ENCODE measurements at regions not wholly inside any gene's neighbourhood (a gene's known extent, or its start where the extent isn't known, plus 50 kb on each side); places are given as distances from the start of the nearest gene placed in this dataset.

DNA sequence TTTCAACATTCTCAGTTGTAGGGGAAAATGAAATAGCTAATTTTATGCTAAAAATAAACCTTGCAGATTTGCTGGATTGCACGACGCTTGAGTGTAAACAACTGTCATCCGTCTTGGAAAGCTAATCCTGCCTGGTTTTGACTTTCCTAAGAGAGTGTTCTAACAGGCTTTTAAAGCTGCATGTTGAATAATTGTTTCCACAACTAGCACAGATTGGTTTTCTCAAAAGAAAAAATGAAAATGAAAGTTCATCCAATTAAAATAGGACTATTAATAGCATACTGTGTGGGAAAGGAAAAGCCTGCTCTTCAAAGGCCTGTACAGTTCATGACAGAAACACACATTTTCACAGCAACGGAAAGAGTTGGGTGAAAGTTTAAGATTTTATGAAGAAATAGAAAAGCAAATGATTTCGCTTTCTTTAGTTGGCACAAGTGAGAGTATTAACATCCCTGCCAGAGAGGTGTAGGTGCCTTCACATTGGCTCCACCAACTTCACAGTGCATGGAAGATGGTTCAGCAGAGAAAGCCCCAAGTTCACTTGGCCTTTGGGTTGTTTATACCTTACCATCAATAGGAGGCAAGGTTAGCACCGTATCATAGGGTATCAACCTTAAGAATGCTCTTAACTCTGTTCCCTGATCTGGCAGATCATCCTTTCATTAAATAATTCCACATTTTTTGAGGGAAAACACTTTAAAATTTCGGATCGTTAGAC, 140.0 kb upstream of the GUCY1A1 start:
- Histone ChIP-seq H3K27ac (ENCODE audit: low read length) (no peak overlapping the region), H3K4me3 (ENCODE audit: low read length) (no peak overlapping the region), H3K9ac (ENCODE audit: low read depth, low read length) (no peak overlapping the region), H3K9me3 (ENCODE audit: insufficient read depth, low read depth, low read length) (peaks cover 9% of the 10 kb centered on the region), H3K4me1 (ENCODE audit: insufficient read depth, low read length) (no peaks in the 10 kb centered on the region), H3K36me3 (ENCODE audit: insufficient read depth, low read depth, low read length) (no peaks in the 10 kb centered on the region), H3K27me3 (ENCODE audit: insufficient read depth, low read length) (no peaks in the 10 kb centered on the region)

DNA sequence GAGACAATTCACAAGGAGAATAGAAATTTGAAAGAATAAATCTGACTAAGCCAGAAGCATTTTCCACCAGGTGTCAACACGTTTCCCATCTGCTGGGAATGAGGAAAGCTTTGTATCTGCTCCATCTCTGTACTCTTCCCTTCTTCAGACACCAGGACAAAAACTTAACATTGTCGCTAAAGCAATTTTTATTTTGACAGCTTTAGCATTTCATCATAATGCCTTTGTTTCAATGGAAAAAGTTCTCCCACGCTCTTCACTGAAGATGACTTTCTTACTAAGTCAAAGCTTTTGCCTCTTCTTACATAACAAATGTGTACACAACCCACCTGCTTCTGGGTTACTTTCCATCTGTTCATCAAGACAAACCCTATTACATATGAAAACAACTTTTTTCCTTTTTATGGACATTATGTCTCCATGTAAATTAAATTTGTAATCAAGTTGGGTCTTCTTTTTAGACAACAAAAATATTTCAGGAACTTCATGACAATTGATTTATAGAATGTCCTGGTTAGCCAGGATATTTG, 141.7 kb upstream of the GUCY1A1 start:
- Histone ChIP-seq H3K9ac (ENCODE audit: low read depth, low read length) (no peak overlapping the region), H3K4me3 (ENCODE audit: low read length) (no peak overlapping the region), H3K9me3 (ENCODE audit: insufficient read depth, low read depth, low read length) (peaks cover 22% of the 10 kb centered on the region), H3K27ac (ENCODE audit: low read length) (no peak overlapping the region), H3K27me3 (ENCODE audit: insufficient read depth, low read length) (no peaks in the 10 kb centered on the region), H3K4me1 (ENCODE audit: insufficient read depth, low read length) (no peaks in the 10 kb centered on the region), H3K36me3 (ENCODE audit: insufficient read depth, low read depth, low read length) (no peaks in the 10 kb centered on the region)

DNA sequence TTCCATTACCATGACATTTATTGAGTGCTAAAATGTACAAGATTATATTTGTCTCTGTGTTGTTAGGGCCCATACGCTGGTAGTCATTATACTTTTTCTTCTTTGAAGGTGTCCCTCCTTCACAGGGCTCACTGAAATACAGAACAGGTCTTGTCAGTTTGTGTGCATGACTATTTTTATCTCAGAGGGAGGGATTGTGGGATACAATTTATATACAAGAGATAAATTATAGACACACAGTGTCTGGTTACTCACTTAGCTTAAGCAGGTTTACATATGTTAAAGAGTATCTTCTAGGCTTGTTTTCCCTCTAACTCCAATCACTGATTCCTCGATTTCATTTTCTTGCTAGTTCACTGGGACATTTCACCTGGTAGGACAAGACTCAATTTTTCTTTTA, 143.3 kb upstream of the GUCY1A1 start:
- H3K4me3 ChIP-seq (ENCODE audit: low read length), result no peak overlapping the region
- H3K36me3 ChIP-seq (ENCODE audit: insufficient read depth, low read depth, low read length), result no peaks in the 10 kb centered on the region
- no peaks in the 10 kb centered on the region for H3K4me1 ChIP-seq (ENCODE audit: insufficient read depth, low read length)
- no peak overlapping the region for H3K27ac ChIP-seq (ENCODE audit: low read length)
- no peaks in the 10 kb centered on the region for H3K27me3 ChIP-seq (ENCODE audit: insufficient read depth, low read length)
- H3K9me3 ChIP-seq (ENCODE audit: insufficient read depth, low read depth, low read length), result peaks cover 22% of the 10 kb centered on the region
- no peak overlapping the region for H3K9ac ChIP-seq (ENCODE audit: low read depth, low read length)

DNA sequence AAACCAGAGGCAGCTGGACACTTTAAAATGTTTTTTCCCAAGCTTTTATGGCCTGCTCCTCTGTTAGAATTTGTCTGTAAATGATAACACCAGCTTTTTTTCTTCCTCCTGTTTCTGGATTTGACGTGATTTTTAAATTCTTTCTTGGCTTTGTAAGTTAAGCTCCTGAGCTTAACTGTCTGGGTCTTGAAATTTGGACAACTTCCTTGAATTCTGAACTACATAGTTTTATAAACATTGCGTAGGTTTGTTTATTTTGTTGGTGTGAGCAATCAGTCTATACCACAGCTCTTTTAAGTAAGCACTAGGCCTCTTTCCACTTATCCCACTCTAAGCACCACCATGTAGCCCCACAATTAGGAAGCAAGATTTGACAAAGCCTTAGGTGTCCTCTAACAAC, 144.4 kb upstream of the GUCY1A1 start:
- no peak overlapping the region for H3K4me3 ChIP-seq (ENCODE audit: low read length)
- peaks cover 22% of the 10 kb centered on the region for H3K9me3 ChIP-seq (ENCODE audit: insufficient read depth, low read depth, low read length)
- no peaks in the 10 kb centered on the region for H3K36me3 ChIP-seq (ENCODE audit: insufficient read depth, low read depth, low read length)
- no peaks in the 10 kb centered on the region for H3K27me3 ChIP-seq (ENCODE audit: insufficient read depth, low read length)
- no peak overlapping the region for H3K27ac ChIP-seq (ENCODE audit: low read length)
- no peak overlapping the region for H3K9ac ChIP-seq (ENCODE audit: low read depth, low read length)
- no peaks in the 10 kb centered on the region for H3K4me1 ChIP-seq (ENCODE audit: insufficient read depth, low read length)

DNA sequence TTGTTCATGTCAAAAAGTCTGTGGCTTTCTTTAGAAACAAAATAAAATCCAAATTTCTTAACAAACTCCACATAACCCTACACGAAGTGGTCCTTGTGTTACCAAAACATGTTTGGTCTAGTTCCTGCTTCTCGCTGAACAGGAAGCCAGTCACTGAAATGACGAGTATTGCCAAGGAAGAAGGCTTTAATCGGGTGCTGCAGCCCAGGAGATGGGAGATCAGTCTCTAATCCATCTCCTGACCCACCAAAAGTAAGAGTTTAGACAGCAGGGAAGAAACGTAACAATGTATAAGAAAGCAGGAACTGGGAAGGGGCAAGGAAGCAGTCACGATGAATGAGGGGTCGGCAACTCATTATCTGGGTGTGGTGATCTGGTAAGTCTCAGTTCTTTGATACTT, 144.6 kb upstream of the MAP9 start:
- H3K9me3 ChIP-seq (ENCODE audit: insufficient read depth, low read depth, low read length), result peaks cover 22% of the 10 kb centered on the region
- no peaks in the 10 kb centered on the region for H3K27me3 ChIP-seq (ENCODE audit: insufficient read depth, low read length)
- no peak overlapping the region for H3K4me3 ChIP-seq (ENCODE audit: low read length)
- no peaks in the 10 kb centered on the region for H3K36me3 ChIP-seq (ENCODE audit: insufficient read depth, low read depth, low read length)
- H3K9ac ChIP-seq (ENCODE audit: low read depth, low read length), result no peak overlapping the region
- no peak overlapping the region for H3K27ac ChIP-seq (ENCODE audit: low read length)
- no peaks in the 10 kb centered on the region for H3K4me1 ChIP-seq (ENCODE audit: insufficient read depth, low read length)

DNA sequence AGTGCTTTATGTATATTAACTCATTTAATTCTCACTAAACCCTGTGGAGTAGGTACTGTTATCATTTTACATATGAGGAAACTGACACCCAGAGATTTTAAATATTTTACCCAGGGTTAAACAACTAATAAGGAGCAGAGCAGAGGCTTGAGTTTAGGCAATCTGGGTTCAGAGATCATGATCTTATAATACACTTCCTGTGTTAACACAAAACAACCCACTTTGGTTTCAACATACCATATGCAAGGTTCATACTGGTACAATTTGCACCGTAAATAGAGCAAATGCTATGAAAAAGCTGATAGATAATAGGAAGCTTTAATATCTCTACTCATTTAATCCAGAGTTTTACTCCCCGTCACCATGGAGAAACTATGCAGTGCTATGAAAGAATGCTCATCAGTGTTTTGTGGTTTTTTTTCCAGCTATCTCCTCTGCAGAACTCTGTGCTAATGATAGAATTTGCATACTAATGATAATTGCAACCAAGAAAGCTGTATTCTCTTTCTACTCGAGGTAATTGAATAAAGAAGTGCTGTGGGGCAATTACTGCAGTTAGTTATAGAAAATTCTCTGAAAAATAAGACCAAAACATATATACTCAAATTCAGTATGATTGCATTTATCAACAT, 138.8 kb upstream of the MAP9 start:
- no peak overlapping the region for H3K4me3 ChIP-seq (ENCODE audit: low read length)
- H3K27me3 ChIP-seq (ENCODE audit: insufficient read depth, low read length), result no peaks in the 10 kb centered on the region
- H3K36me3 ChIP-seq (ENCODE audit: insufficient read depth, low read depth, low read length), result no peaks in the 10 kb centered on the region
- peaks cover 3% of the 10 kb centered on the region for H3K9me3 ChIP-seq (ENCODE audit: insufficient read depth, low read depth, low read length)
- H3K27ac ChIP-seq (ENCODE audit: low read length), result no peak overlapping the region
- no peaks in the 10 kb centered on the region for H3K4me1 ChIP-seq (ENCODE audit: insufficient read depth, low read length)
- no peak overlapping the region for H3K9ac ChIP-seq (ENCODE audit: low read depth, low read length)

DNA sequence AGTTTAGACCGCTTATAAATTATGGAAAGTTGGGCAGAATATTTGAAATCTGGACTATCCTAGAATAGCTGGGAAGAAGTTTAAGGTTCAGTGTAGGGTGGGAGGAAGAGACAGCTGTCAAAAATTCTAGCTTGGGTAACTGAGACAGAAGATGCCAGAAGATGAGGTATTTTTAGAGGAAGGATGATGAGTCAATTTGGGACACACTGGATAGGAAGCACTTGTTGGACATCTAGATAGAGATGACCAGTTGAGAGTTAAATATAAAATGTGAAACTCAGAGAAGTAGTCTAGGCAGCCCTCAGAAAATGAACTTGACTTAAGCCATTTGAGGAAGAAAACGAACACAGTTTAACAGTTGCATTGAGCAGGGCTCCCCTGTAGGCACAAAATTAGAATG, 137.9 kb upstream of the MAP9 start:
- H3K4me1 ChIP-seq (ENCODE audit: insufficient read depth, low read length), result no peaks in the 10 kb centered on the region
- no peak overlapping the region for H3K27ac ChIP-seq (ENCODE audit: low read length)
- no peaks in the 10 kb centered on the region for H3K27me3 ChIP-seq (ENCODE audit: insufficient read depth, low read length)
- H3K36me3 ChIP-seq (ENCODE audit: insufficient read depth, low read depth, low read length), result no peaks in the 10 kb centered on the region
- no peak overlapping the region for H3K4me3 ChIP-seq (ENCODE audit: low read length)
- H3K9ac ChIP-seq (ENCODE audit: low read depth, low read length), result no peak overlapping the region
- no peaks in the 10 kb centered on the region; the same call in 1 of the 2 replicates for H3K9me3 ChIP-seq (ENCODE audit: insufficient read depth, low read depth, low read length)

DNA sequence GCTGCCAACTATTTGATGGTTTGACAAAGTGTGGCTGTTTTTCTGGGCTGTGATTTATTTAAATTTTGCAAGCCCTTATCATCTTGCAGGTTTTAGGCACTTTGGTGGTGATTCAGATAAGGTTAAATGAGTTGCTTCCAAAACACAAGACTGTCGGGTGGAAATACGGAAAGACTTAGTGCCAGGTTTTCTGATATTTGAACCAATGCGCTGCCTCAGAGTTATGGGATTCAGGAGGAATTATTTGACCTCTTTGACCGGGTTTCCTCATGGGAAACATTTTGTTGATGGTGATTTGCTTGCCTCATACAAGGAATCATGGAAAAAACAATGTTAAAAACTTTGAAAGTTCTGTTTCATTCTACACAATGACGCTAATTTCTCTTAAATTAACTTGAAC, 136.1 kb upstream of the MAP9 start:
- no peak overlapping the region for H3K9ac ChIP-seq (ENCODE audit: low read depth, low read length)
- no peaks in the 10 kb centered on the region for H3K36me3 ChIP-seq (ENCODE audit: insufficient read depth, low read depth, low read length)
- H3K4me1 ChIP-seq (ENCODE audit: insufficient read depth, low read length), result no peaks in the 10 kb centered on the region
- no peaks in the 10 kb centered on the region for H3K9me3 ChIP-seq (ENCODE audit: insufficient read depth, low read depth, low read length)
- no peak overlapping the region for H3K27ac ChIP-seq (ENCODE audit: low read length)
- H3K4me3 ChIP-seq (ENCODE audit: low read length), result no peak overlapping the region
- H3K27me3 ChIP-seq (ENCODE audit: insufficient read depth, low read length), result no peaks in the 10 kb centered on the region

DNA sequence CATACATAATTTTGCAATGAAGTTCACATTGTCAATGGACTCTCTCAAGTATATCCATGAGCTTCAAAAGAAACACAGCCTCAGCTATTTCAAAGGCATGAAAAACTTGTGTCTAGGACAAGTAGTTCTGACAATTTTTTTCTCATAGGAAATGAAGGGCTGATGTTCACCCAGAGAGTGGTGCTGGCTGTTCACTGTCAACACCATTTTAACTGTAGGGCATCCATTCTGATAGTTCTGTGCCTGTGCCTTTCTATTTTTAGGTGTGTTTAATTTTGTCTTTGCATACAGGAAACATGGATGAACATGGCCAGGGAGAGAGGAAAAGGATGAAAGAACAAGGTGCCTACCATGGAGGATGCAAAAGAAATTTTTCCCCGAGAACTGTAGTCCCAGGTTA, 135.3 kb upstream of the MAP9 start:
- Histone ChIP-seq H3K36me3 (ENCODE audit: insufficient read depth, low read depth, low read length) (no peaks in the 10 kb centered on the region), H3K27me3 (ENCODE audit: insufficient read depth, low read length) (no peaks in the 10 kb centered on the region), H3K4me1 (ENCODE audit: insufficient read depth, low read length) (no peaks in the 10 kb centered on the region), H3K9me3 (ENCODE audit: insufficient read depth, low read depth, low read length) (no peaks in the 10 kb centered on the region), H3K4me3 (ENCODE audit: low read length) (no peak overlapping the region), H3K9ac (ENCODE audit: low read depth, low read length) (no peak overlapping the region), H3K27ac (ENCODE audit: low read length) (no peak overlapping the region)

DNA sequence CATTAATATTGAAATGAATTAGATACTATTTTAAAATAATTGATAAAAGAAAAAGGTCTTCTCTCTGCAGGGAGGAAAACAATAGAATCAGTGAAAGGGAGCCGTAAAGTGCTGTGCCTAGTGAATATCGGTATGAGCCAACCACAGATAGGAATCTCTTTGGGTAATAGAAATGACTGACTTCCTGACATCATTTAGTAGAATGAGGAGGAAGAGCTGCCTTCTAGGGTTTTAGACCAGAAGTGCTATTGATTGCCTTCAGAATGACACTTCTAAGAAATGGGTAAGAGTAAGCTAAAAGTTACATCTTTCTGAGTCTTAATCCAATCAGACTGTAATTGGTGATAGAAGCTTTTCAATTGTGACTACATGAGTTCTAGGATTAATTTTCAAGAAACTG, 134.0 kb upstream of the MAP9 start:
- Histone ChIP-seq H3K36me3 (ENCODE audit: insufficient read depth, low read depth, low read length) (no peaks in the 10 kb centered on the region), H3K9me3 (ENCODE audit: insufficient read depth, low read depth, low read length) (no peaks in the 10 kb centered on the region), H3K27ac (ENCODE audit: low read length) (no peak overlapping the region), H3K27me3 (ENCODE audit: insufficient read depth, low read length) (no peaks in the 10 kb centered on the region), H3K4me1 (ENCODE audit: insufficient read depth, low read length) (peaks cover 7% of the 10 kb centered on the region; the same call in 1 of the 2 replicates), H3K4me3 (ENCODE audit: low read length) (no peak overlapping the region), H3K9ac (ENCODE audit: low read depth, low read length) (no peak overlapping the region)

DNA sequence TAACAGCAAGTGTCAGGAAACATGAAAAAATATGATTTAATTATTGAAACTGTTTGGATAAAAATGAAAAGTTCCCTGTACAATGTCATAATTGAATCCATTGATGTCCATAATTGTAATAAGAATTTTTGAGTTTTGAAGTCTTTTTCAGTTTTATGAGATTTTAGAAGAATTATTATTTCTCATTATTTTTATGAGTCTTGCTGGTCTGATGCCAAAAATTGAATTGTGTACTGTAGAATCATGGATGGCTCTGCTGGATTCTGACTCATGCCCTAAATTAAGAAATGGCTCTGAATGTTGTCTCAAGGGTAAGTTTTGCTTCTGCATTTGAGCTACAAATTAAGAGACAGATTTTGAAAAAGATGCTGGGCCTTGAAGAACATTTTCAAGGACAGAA, 132.8 kb upstream of the MAP9 start:
- no peaks in the 10 kb centered on the region for H3K36me3 ChIP-seq (ENCODE audit: insufficient read depth, low read depth, low read length)
- no peak overlapping the region for H3K4me3 ChIP-seq (ENCODE audit: low read length)
- H3K9ac ChIP-seq (ENCODE audit: low read depth, low read length), result no peak overlapping the region
- H3K27ac ChIP-seq (ENCODE audit: low read length), result no peak overlapping the region
- H3K27me3 ChIP-seq (ENCODE audit: insufficient read depth, low read length), result no peaks in the 10 kb centered on the region
- H3K9me3 ChIP-seq (ENCODE audit: insufficient read depth, low read depth, low read length), result no peaks in the 10 kb centered on the region
- H3K4me1 ChIP-seq (ENCODE audit: insufficient read depth, low read length), result peaks cover 7% of the 10 kb centered on the region; the same call in 1 of the 2 replicates

DNA sequence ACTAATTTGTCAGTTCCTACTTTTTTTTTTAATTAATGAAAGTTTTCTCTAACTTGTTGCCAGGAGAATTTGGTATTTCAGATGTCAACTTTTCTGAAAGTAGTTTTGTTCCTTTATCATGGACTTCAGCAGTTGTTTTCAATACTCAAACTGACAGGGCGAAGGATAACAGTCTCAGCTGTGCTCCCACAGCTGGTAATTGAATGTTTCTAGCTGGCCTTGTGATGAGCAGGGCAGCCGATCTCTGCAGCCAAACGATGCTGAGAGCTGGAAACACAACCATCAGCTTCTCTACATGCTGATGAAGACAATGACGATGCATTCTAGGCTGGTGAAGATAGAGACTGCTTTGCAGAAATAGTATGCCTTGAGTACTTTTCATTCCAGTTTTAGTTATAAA, 130.0 kb upstream of the MAP9 start:
- Histone ChIP-seq H3K27me3 (ENCODE audit: insufficient read depth, low read length) (no peaks in the 10 kb centered on the region), H3K36me3 (ENCODE audit: insufficient read depth, low read depth, low read length) (no peaks in the 10 kb centered on the region), H3K4me3 (ENCODE audit: low read length) (no peak overlapping the region), H3K4me1 (ENCODE audit: insufficient read depth, low read length) (peaks cover 7% of the 10 kb centered on the region; the same call in 1 of the 2 replicates), H3K9me3 (ENCODE audit: insufficient read depth, low read depth, low read length) (no peaks in the 10 kb centered on the region), H3K9ac (ENCODE audit: low read depth, low read length) (no peak overlapping the region), H3K27ac (ENCODE audit: low read length) (no peak overlapping the region)
